A549 (cell line): ENCODE measurements at regions not wholly inside any gene's neighbourhood (a gene's known extent, or its start where the extent isn't known, plus 50 kb on each side); places are given as distances from the start of the nearest gene placed in this dataset.

Experiments
- CEBPB ChIP-seq, 2 experiments: fragments of >200 bp in 1 of 2; sonication (Bioruptor Twin) in 1 of 2; formaldehyde crosslinking in 1 of 2; IDR thresholded peaks; 2 replicates each; pipeline ENCODE4 v1.6.1; 2012 to 2016
- CHD2 ChIP-seq: fragments of 150-350 bp; IDR thresholded peaks from 2 replicates; pipeline ENCODE4 v1.6.1; 2014; ENCODE audit warnings: low read length; ENCODE audit not compliant: partially characterized antibody
- CTCF ChIP-seq: fragments of >200 bp; sonication (Bioruptor Twin); formaldehyde crosslinking; IDR thresholded peaks from 3 replicates; pipeline ENCODE4 v1.5.1; 2016
- POLR2A ChIP-seq: IDR thresholded peaks from 2 replicates; pipeline ENCODE4 v1.6.1; 2012; ENCODE audit warnings: mild to moderate bottlenecking, low read length
- RARB ChIP-seq: fragments of 250-450 bp; sonication (Bioruptor Pico); IDR thresholded peaks from 2 replicates; pipeline ENCODE4 v1.8.0; 2021; ENCODE audit warnings: mild to moderate bottlenecking, moderate library complexity
- RCOR1 ChIP-seq: fragments of 150-350 bp; IDR thresholded peaks from 2 replicates; pipeline ENCODE4 v1.6.1; 2014; ENCODE audit warnings: antibody characterized with exemption, low read length, low read depth
- TF ChIP-seq, protein P1 (sequence below): fragments of >200 bp; sonication (Bioruptor Twin); formaldehyde crosslinking; IDR thresholded peaks from 3 replicates; pipeline ENCODE4 v1.6.1; 2016
- TF ChIP-seq, protein P2 (sequence below): IDR thresholded peaks from 2 replicates; pipeline ENCODE4 v1.6.1; 2012
- TF ChIP-seq, protein P3 (sequence below): fragments of 200-600 bp; sonication (generic); IDR thresholded peaks from 2 replicates; pipeline ENCODE4 v1.6.1; 2016; ENCODE audit warnings: antibody characterized with exemption, mild to moderate bottlenecking, moderate library complexity

DNA sequence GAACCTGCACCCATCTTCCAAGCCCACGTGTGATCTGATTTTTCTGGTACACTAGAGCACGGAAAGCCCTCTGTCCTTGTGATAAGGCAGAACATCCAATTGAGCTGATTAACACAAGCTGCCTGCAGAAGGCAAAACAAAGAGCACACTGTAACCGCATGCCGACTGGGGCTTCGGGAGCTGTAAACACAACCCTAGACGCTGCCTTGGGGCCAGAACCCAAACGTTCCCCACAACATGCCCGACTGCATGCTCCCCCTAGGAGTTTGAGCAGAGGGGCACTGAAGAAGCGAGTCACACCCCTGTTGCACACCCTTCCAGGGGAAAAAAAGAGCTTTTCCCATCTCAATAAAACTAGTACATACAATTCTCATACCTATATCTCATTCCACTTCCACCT is 470.7 kb downstream of the HTR1B start:
- no peak for TF ChIP-seq RCOR1
- TF ChIP-seq CEBPB (IDR thresholded peaks at IDR 0.05): no peak
- TF ChIP-seq CTCF: no peak
- no peak for TF ChIP-seq POLR2A
- TF ChIP-seq, protein P1, sequence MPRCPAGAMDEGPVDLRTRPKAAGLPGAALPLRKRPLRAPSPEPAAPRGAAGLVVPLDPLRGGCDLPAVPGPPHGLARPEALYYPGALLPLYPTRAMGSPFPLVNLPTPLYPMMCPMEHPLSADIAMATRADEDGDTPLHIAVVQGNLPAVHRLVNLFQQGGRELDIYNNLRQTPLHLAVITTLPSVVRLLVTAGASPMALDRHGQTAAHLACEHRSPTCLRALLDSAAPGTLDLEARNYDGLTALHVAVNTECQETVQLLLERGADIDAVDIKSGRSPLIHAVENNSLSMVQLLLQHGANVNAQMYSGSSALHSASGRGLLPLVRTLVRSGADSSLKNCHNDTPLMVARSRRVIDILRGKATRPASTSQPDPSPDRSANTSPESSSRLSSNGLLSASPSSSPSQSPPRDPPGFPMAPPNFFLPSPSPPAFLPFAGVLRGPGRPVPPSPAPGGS: no peak
- TF ChIP-seq, protein P2, sequence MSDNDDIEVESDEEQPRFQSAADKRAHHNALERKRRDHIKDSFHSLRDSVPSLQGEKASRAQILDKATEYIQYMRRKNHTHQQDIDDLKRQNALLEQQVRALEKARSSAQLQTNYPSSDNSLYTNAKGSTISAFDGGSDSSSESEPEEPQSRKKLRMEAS: no peak
- no peak for TF ChIP-seq CHD2
- TF ChIP-seq RARB (CRISPR knock-in tag): no peak
- TF ChIP-seq, protein P3, sequence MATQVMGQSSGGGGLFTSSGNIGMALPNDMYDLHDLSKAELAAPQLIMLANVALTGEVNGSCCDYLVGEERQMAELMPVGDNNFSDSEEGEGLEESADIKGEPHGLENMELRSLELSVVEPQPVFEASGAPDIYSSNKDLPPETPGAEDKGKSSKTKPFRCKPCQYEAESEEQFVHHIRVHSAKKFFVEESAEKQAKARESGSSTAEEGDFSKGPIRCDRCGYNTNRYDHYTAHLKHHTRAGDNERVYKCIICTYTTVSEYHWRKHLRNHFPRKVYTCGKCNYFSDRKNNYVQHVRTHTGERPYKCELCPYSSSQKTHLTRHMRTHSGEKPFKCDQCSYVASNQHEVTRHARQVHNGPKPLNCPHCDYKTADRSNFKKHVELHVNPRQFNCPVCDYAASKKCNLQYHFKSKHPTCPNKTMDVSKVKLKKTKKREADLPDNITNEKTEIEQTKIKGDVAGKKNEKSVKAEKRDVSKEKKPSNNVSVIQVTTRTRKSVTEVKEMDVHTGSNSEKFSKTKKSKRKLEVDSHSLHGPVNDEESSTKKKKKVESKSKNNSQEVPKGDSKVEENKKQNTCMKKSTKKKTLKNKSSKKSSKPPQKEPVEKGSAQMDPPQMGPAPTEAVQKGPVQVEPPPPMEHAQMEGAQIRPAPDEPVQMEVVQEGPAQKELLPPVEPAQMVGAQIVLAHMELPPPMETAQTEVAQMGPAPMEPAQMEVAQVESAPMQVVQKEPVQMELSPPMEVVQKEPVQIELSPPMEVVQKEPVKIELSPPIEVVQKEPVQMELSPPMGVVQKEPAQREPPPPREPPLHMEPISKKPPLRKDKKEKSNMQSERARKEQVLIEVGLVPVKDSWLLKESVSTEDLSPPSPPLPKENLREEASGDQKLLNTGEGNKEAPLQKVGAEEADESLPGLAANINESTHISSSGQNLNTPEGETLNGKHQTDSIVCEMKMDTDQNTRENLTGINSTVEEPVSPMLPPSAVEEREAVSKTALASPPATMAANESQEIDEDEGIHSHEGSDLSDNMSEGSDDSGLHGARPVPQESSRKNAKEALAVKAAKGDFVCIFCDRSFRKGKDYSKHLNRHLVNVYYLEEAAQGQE: no peak
